ENCODE measurements at regions not wholly inside any gene's neighbourhood (a gene's known extent, or its start where the extent isn't known, plus 50 kb on each side); places are given as distances from the start of the nearest gene placed in this dataset.

DNA sequence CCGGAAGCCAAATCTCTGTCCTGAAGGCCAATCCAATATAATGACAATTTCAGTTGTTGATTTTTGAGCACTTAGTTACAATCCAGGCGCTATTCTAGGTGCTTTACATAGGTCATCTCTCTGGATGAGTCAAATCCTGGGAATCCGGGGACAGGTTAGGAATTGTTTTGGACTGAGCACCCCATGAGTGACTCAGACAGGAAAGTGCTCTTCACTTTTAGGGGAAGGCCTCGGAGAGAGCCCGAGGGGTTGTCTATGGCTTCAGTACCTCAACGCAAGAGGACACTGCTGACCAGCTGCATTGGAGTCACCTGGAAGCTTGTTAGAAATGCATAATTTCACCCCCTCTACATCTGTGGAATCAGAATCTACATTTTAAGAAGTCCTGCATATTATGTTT is 108.8 kb downstream of the IRX5 start:
- TF ChIP-seq EP300 (IDR thresholded peaks at IDR 0.05) = no peak
- TF ChIP-seq POLR2A (IDR thresholded peaks at IDR 0.05) = no peak
- TF ChIP-seq, protein P1, sequence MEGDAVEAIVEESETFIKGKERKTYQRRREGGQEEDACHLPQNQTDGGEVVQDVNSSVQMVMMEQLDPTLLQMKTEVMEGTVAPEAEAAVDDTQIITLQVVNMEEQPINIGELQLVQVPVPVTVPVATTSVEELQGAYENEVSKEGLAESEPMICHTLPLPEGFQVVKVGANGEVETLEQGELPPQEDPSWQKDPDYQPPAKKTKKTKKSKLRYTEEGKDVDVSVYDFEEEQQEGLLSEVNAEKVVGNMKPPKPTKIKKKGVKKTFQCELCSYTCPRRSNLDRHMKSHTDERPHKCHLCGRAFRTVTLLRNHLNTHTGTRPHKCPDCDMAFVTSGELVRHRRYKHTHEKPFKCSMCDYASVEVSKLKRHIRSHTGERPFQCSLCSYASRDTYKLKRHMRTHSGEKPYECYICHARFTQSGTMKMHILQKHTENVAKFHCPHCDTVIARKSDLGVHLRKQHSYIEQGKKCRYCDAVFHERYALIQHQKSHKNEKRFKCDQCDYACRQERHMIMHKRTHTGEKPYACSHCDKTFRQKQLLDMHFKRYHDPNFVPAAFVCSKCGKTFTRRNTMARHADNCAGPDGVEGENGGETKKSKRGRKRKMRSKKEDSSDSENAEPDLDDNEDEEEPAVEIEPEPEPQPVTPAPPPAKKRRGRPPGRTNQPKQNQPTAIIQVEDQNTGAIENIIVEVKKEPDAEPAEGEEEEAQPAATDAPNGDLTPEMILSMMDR (IDR thresholded peaks at IDR 0.05) = no peak

All from tibial nerve (tissue), 4 donors.